GM12864 (cell line): ENCODE measurements at regions not wholly inside any gene's neighbourhood (a gene's known extent, or its start where the extent isn't known, plus 50 kb on each side); places are given as distances from the start of the nearest gene placed in this dataset.
A peak's percentile ranks its signal among the peaks of the same experiment; 100 is the strongest.

Experiments
- DNase-seq: peaks from one replicate; pipeline ENCODE4 v3.0.0-alpha.2; 2011; ENCODE audit warnings: low read depth
- H3K4me3 ChIP-seq: 2 replicates; pipeline ENCODE4 v1.5.1; 2011; ENCODE audit warnings: mild to moderate bottlenecking, low read depth, low read length, control low read depth
- TF ChIP-seq, protein P1 (sequence below): IDR thresholded peaks from 2 replicates; pipeline ENCODE4 v1.5.1; 2011; ENCODE audit warnings: low read depth, mild to moderate bottlenecking, moderate library complexity, low read length, control low read depth, inconsistent platforms; ENCODE audit errors: missing control alignments

DNA sequence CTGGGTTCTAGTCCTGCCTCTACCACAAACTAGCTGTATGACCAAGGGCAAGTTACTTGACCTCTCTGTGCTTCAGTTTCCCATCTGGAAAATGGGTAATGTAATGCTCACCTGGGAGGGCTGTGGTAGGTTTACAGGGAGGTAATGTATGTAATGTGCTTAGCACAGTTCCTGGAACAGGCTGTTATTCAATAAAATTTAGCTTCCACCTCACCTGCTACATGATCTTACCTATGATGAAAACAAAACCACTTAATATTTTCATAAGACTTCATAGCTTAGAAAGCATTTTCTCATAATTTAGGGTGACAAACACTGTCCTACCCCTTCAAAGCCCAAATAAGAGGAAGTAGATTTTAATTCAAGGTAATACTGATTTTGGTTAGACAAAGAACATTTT is 530.6 kb downstream of the FUT8 start:
- TF ChIP-seq, protein P1, sequence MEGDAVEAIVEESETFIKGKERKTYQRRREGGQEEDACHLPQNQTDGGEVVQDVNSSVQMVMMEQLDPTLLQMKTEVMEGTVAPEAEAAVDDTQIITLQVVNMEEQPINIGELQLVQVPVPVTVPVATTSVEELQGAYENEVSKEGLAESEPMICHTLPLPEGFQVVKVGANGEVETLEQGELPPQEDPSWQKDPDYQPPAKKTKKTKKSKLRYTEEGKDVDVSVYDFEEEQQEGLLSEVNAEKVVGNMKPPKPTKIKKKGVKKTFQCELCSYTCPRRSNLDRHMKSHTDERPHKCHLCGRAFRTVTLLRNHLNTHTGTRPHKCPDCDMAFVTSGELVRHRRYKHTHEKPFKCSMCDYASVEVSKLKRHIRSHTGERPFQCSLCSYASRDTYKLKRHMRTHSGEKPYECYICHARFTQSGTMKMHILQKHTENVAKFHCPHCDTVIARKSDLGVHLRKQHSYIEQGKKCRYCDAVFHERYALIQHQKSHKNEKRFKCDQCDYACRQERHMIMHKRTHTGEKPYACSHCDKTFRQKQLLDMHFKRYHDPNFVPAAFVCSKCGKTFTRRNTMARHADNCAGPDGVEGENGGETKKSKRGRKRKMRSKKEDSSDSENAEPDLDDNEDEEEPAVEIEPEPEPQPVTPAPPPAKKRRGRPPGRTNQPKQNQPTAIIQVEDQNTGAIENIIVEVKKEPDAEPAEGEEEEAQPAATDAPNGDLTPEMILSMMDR: no peak
- H3K4me3 ChIP-seq: no peak overlapping the region
- no peak for DNase-seq

DNA sequence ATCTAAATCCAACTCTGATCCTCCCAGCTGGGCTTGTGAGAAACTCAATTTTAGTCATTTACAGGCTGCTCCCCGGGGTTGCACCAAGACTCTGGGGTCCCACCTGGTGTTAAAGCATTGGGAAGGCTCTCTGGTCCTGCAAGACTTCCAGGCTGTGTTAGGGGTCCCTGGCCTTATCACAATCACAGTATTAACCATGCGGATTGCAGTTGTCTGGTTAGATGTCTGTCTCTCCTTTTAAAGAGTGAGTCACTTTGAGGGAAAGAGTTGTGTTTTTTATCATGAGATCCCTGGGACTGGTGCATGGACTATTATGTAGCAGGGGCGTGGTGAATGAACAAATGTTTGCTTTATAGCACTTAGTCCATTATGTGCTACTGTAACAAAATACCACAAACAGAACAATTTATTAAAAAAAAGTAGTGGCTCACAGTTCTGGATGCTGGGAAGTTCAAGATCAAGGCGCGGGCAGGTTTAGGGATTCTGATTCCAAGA is 531.4 kb downstream of the FUT8 start:
- no peak for DNase-seq
- no peak overlapping the region for H3K4me3 ChIP-seq
- TF ChIP-seq, protein P1: no peak

DNA sequence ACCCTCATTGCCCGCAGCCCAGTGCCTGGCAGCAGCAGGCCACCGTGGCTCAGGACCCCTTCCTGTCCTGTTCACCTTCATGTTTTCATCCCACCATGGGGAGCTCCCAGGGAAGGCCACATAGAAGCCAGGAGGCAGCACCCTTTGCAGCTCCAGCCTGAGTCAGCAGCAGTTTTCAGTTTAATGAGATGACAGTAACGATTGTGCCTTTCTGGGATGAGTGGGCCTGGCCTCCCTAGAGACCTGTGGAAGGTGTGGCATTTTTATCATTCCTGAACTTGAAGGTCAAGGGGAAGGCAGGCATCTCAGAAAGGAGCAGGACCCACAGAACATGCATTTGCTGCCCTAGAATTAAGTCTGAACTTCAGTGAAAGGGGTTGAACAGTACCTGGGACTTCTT is 532.8 kb downstream of the FUT8 start:
- no peak for DNase-seq
- TF ChIP-seq, protein P1: no peak

DNA sequence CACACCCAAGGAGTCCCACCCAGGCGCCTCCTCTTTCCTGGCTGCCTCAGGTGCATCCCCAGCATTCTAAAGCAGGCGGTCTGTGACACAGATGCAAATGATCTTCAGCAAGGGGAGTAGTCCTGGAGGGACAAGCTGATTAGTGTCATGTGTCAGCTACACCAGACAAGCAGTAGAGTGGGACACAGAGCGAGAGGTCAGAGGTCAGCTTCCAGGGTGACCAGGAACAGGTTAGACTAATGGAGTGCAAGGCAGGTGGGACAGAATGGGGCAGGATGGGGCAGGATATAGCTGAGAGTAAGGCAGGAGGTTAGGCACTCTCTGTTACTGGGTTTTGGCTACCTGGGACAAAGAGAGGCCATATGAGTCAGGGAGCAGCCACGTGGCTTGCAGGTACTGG is 534.0 kb downstream of the FUT8 start:
- no peak for DNase-seq
- no peak overlapping the region for H3K4me3 ChIP-seq
- TF ChIP-seq, protein P1: no peak

More for the DNA sequence above, 532.8 kb downstream of the FUT8 start:
- H3K4me3 ChIP-seq: no peak overlapping the region

DNA sequence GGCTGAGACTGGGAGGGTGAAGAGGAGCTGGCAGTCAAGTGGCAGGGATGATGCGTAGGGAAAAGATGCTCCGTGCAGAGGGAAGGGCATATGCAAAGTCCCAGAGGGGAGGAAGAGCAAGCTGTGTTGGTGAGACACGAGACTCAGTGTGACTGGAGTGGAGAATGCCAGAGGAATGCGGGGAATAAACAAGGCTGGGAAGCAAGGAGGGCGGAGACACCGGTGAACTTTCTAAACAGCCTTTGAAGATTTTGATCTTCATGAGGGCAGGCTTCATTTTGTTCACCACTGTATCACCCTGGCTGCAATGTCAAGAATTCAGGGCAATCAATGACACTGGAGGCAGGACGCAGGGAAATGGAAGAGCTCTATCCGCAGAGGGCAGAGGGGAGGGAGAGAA is 535.8 kb downstream of the FUT8 start:
- DNase-seq: no peak
- H3K4me3 ChIP-seq: no peak overlapping the region
- TF ChIP-seq, protein P1: no peak

DNA sequence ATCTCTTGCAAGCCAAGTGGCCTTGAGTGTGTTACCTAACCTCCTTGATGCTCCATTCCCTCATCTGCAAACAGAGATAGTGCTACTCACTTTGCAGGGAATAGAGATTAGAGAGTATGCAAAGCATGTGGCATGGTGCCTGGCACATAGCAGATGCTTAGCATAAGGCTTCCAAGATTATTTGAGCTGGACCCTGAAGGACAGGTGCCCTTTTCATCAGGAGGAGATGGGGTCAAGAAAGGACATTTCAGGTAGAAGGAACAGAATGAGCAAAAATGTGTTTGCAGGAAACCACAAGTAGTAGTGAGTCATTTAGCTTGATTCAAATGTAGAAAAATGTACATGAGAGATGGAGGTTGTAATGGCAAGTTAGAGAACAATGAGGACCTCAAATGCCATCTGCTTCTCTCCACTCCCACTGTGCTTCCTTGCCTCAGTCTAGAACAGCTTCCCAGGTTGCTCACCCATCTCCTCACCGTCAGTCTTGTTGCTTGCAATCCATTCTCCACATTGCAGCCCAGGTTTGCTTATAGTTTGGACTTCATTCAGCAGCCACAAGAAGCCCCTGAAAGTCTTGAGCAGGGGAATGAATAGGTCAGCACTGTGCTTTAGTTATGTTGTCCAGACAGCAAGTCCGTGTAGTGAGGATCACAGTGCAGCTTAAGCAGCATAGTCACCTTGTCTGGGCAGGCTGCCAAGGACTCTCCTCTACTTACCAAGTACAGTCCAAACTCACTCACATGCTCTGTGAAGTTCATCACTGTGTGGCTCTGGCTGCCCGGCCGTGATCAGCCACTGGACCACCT is 536.3 kb upstream of the CCDC196 start:
- no peak overlapping the region for H3K4me3 ChIP-seq
- peak; percentile 5 for DNase-seq
- TF ChIP-seq, protein P1: no peak

DNA sequence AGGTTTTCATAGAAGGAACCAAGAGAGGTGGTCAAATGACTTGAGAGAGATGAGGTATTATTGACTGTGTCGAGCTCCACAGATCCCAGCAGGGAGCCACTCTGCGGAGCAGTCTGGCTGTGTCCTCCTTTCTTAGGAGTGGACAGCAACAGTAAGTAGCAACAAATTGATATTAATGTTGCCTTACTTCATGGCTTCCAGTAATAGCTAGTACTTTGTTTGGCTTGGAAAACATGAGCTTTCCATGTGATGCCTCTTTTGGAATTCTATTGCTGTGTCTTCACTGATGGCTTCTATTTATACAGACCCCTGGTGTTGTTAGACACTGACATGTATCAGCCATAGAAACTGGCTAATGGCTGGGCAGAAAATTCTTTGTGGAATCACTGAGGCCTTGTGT is 531.2 kb upstream of the CCDC196 start:
- TF ChIP-seq, protein P1: no peak
- no peak for DNase-seq

More for the DNA sequence above, 531.2 kb upstream of the CCDC196 start:
- H3K4me3 ChIP-seq: no peak overlapping the region
